Breast epithelium (tissue), 3 donors: ENCODE measurements at regions not wholly inside any gene's neighbourhood (a gene's known extent, or its start where the extent isn't known, plus 50 kb on each side); places are given as distances from the start of the nearest gene placed in this dataset.

ENCODE experiments used
- POLR2A ChIP-seq: fragments of 450-650 bp; IDR thresholded peaks from one replicate; pipeline ENCODE4 v1.6.1; 2016; ENCODE audit warnings: antibody characterized with exemption, mild to moderate bottlenecking, moderate library complexity
- POLR2AphosphoS5 ChIP-seq, 3 donors: sonication (generic); formaldehyde crosslinking; IDR thresholded peaks; one replicate each; pipeline ENCODE4 v1.6.1; 2017; ENCODE audit warnings: antibody characterized with exemption in 3 of 3
- TF ChIP-seq, protein P1 (sequence below), 3 donors: fragments of 450-650 bp; IDR thresholded peaks; one replicate each; pipeline ENCODE4 v1.5.1; 2016 to 2017; ENCODE audit warnings: antibody characterized with exemption in 3 of 3, mild to moderate bottlenecking in 3 of 3, moderate library complexity in 3 of 3

DNA sequence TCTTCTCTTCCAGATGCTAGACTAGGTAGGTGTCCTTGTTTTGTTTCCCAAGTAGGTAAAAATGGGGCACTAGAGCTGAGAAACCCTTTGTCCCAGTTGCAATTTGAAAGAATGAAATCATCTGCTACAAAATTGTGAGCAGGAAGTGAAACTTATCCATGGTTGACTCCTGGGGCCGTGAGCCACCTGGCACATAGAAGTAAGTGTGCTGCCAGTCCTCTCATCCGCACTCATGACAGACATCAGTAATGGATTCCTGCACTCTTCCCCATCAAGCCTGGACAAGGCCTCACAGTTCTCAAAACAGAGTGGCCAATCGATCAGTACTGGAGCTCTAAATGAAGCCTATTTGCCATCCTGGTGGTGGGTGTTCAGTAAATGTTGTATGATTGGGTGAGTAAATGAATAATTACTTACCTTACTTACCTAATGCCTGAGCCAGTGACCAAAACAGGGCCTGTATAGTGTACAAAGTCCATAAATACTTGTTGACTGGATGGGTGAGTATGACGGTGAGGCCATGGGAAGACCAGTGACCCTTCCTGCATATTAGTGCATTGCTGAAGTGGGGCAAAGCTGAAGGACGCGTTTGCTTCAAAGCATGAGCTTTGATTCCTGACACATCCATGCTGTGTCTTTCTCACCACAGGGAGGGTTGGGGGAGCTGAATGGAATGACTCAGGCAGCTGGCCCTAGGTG is 68.9 kb upstream of the HEPHL1 start:
- TF ChIP-seq POLR2AphosphoS5 (IDR thresholded peaks at IDR 0.05): no peak
- TF ChIP-seq, protein P1, sequence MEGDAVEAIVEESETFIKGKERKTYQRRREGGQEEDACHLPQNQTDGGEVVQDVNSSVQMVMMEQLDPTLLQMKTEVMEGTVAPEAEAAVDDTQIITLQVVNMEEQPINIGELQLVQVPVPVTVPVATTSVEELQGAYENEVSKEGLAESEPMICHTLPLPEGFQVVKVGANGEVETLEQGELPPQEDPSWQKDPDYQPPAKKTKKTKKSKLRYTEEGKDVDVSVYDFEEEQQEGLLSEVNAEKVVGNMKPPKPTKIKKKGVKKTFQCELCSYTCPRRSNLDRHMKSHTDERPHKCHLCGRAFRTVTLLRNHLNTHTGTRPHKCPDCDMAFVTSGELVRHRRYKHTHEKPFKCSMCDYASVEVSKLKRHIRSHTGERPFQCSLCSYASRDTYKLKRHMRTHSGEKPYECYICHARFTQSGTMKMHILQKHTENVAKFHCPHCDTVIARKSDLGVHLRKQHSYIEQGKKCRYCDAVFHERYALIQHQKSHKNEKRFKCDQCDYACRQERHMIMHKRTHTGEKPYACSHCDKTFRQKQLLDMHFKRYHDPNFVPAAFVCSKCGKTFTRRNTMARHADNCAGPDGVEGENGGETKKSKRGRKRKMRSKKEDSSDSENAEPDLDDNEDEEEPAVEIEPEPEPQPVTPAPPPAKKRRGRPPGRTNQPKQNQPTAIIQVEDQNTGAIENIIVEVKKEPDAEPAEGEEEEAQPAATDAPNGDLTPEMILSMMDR (IDR thresholded peaks at IDR 0.05): no peak
- no peak for TF ChIP-seq POLR2A
